ENCODE measurements at regions not wholly inside any gene's neighbourhood (a gene's known extent, or its start where the extent isn't known, plus 50 kb on each side); places are given as distances from the start of the nearest gene placed in this dataset.

- H3K27ac Mint-ChIP-seq, result no peak overlapping the region
- H3K9me3 Mint-ChIP-seq, result no peaks in the 10 kb centered on the region
- H3K4me1 Mint-ChIP-seq (ENCODE audit: low read depth), result no peaks in the 10 kb centered on the region
- ChIA-PET CTCF (no interaction called here), POLR2A (no interaction called here)
- no peak overlapping the region for H3K4me3 Mint-ChIP-seq
- ATAC-seq (ENCODE audit: poor library complexity) (no peak), DNase-seq (no peak)
- H3K36me3 ChIP-seq (ENCODE audit: insufficient read depth, low read length), result no peaks in the 10 kb centered on the region
- no peaks in the 10 kb centered on the region for H3K36me3 Mint-ChIP-seq (ENCODE audit: low read depth)
- H3K4me1 ChIP-seq (ENCODE audit: insufficient read depth, low read length), result no peaks in the 10 kb centered on the region
- no peak overlapping the region for H3K27ac ChIP-seq (ENCODE audit: low read depth in 1 of 2, low read length in 2 of 2)
- H3K4me3 ChIP-seq (ENCODE audit: low read length), result no peak overlapping the region
- H3K9me3 ChIP-seq (ENCODE audit: control insufficient read depth in 1 of 2, insufficient read depth in 1 of 2, low read length in 2 of 2), result peaks cover 0 to 5% of the 10 kb centered on the region in 2 experiments
- H3K27me3 Mint-ChIP-seq, result no peaks in the 10 kb centered on the region
- H3K27me3 ChIP-seq (ENCODE audit: control insufficient read depth in 1 of 2, insufficient read depth in 2 of 2, low read length in 2 of 2), result no peaks in the 10 kb centered on the region
- intact Hi-C loops (cut with DNase I, micrococcal nuclease), result no loop called here
- no peak for TF ChIP-seq CTCF (IDR thresholded peaks at IDR 0.05)
Observed at GRCh38 chr5:120320626-120321025, 143.5 kb upstream of the PRR16 start.

- POLR2A ChIA-PET, result no interaction called here
- Histone ChIP-seq H3K9me3 (ENCODE audit: control insufficient read depth in 1 of 2, insufficient read depth in 1 of 2, low read length in 2 of 2) (peaks cover 0 to 8% of the 10 kb centered on the region in 2 experiments), H3K27ac (ENCODE audit: low read depth in 1 of 2, low read length in 2 of 2) (no peak overlapping the region), H3K4me1 (ENCODE audit: insufficient read depth, low read length) (no peaks in the 10 kb centered on the region), H3K27me3 (ENCODE audit: control insufficient read depth in 1 of 2, insufficient read depth in 2 of 2, low read length in 2 of 2) (no peaks in the 10 kb centered on the region), H3K4me3 (ENCODE audit: low read length) (no peak overlapping the region), H3K36me3 (ENCODE audit: insufficient read depth, low read length) (no peaks in the 10 kb centered on the region)
- CTCF ChIA-PET, result no interaction called here
- Mint-ChIP-seq H3K27me3 (no peaks in the 10 kb centered on the region), H3K4me1 (ENCODE audit: low read depth) (no peaks in the 10 kb centered on the region), H3K4me3 (no peak overlapping the region), H3K36me3 (ENCODE audit: low read depth) (no peaks in the 10 kb centered on the region), H3K27ac (no peak overlapping the region), H3K9me3 (peaks cover 4% of the 10 kb centered on the region)
- no peak for ATAC-seq (ENCODE audit: poor library complexity)
- intact Hi-C loops (cut with DNase I, micrococcal nuclease), result no loop called here
- no peak for DNase-seq
- no peak for TF ChIP-seq CTCF (IDR thresholded peaks at IDR 0.05)
Observed at GRCh38 chr5:120326651-120327050, 137.4 kb upstream of the PRR16 start.

GRCh38 chr5:120327180-120327579 is 136.9 kb upstream of the PRR16 start:
- no peak for TF ChIP-seq CTCF (IDR thresholded peaks at IDR 0.05)
- Mint-ChIP-seq H3K27me3 (no peaks in the 10 kb centered on the region), H3K4me1 (ENCODE audit: low read depth) (no peaks in the 10 kb centered on the region), H3K4me3 (no peak overlapping the region), H3K9me3 (peaks cover 7% of the 10 kb centered on the region), H3K27ac (no peak overlapping the region), H3K36me3 (ENCODE audit: low read depth) (no peaks in the 10 kb centered on the region)
- peaks cover 0 to 8% of the 10 kb centered on the region in 2 experiments for H3K9me3 ChIP-seq (ENCODE audit: control insufficient read depth in 1 of 2, insufficient read depth in 1 of 2, low read length in 2 of 2)
- H3K36me3 ChIP-seq (ENCODE audit: insufficient read depth, low read length), result no peaks in the 10 kb centered on the region
- CTCF ChIA-PET, result no interaction called here
- no peak for DNase-seq
- POLR2A ChIA-PET, result no interaction called here
- intact Hi-C loops (cut with DNase I, micrococcal nuclease), result no loop called here
- ATAC-seq (ENCODE audit: poor library complexity), result no peak
- no peaks in the 10 kb centered on the region for H3K27me3 ChIP-seq (ENCODE audit: control insufficient read depth in 1 of 2, insufficient read depth in 2 of 2, low read length in 2 of 2)
- no peak overlapping the region for H3K4me3 ChIP-seq (ENCODE audit: low read length)
- H3K27ac ChIP-seq (ENCODE audit: low read depth in 1 of 2, low read length in 2 of 2), result no peak overlapping the region
- no peaks in the 10 kb centered on the region for H3K4me1 ChIP-seq (ENCODE audit: insufficient read depth, low read length)

Measured in CD4-positive, alpha-beta T cell (primary cell).